HCT116 (cell line): ENCODE measurements at regions not wholly inside any gene's neighbourhood (a gene's known extent, or its start where the extent isn't known, plus 50 kb on each side); places are given as distances from the start of the nearest gene placed in this dataset.

Experiments
- ATAC-seq: fragments of 200-7000 bp; cut with Tn5 transposase; 2 replicates; pipeline ENCODE4 v1.9.1; 2020; ENCODE audit warnings: mild to moderate bottlenecking, moderate library complexity
- BruUV-seq: library from RNA; stranded (reverse); fragments of 400-500 nt; replicated peaks from 2 replicates; lab custom pipeline; 2021; lab: Mats Ljungman, UMichigan
- CTCF ChIA-PET: fragments of 300-600 bp; sonication (Branson Sonifier 250); formaldehyde crosslinking; loops from one replicate; lab custom pipeline; 2021; ENCODE audit warnings: antibody characterized with exemption; lab: Charles Lee
- POLR2A ChIA-PET: fragments of 300-600, 350-600 bp; sonication (Branson Sonifier 250); formaldehyde crosslinking; loops from one replicate; lab custom pipeline; 2021; ENCODE audit warnings: antibody characterized with exemption; lab: Charles Lee
- RAD21 ChIA-PET, 2 experiments: fragments of 300-600 bp; sonication (Branson Sonifier 250); formaldehyde crosslinking; loops; one replicate each; lab custom pipeline; 2023; ENCODE audit warnings: low total read pairs in 2 of 2; ENCODE audit not compliant: uncharacterized antibody in 2 of 2, unreplicated experiment in 2 of 2, low non-redundant PET in 1 of 2; lab: Charles Lee
- DNase-seq: peaks from one replicate; pipeline ENCODE4 v3.0.0-alpha.2; 2010; ENCODE audit warnings: low read depth, low spot score
- H2AFZ ChIP-seq: fragments of 200-600 bp; shearing (Covaris generic), sonication (generic); 2 replicates; pipeline ENCODE4 v1.6.1; 2017; ENCODE audit warnings: low read depth, mixed run types, mixed read lengths, antibody characterized with exemption, low read length; ENCODE audit not compliant: poor library complexity, severe bottlenecking
- H3K27ac ChIP-seq: 2 replicates; pipeline ENCODE4 v1.5.1; 2012; ENCODE audit warnings: low read depth, low read length
- H3K27me3 ChIP-seq: fragments of 200-600 bp; sonication (generic); 2 replicates; pipeline ENCODE4 v1.6.1; 2016; ENCODE audit warnings: mixed run types, low read length, mixed read lengths; ENCODE audit not compliant: insufficient read depth
- H3K36me3 ChIP-seq, 2 experiments: fragments of 200-500 bp in 1 of 2; fragments of 200-600 bp in 1 of 2; sonication (Bioruptor generic) in 1 of 2; sonication (generic) in 1 of 2; 2 replicates each; pipeline versions ENCODE4 v1.5.1 to v1.6.1; 2014 to 2016; ENCODE audit warnings: low read length in 2 of 2, inconsistent platforms in 1 of 2, mixed read lengths in 1 of 2, mixed run types in 1 of 2; ENCODE audit not compliant: insufficient read depth in 2 of 2, control insufficient read depth in 1 of 2
- H3K4me1 ChIP-seq, 2 experiments: fragments of 200-600 bp in 1 of 2; sonication (generic) in 1 of 2; 2 replicates each; pipeline versions ENCODE4 v1.5.1 to v1.6.1; 2012 to 2017; ENCODE audit warnings: low read length in 2 of 2, inconsistent platforms in 1 of 2, mild to moderate bottlenecking in 1 of 2, mixed read lengths in 1 of 2, mixed run types in 1 of 2, moderate library complexity in 1 of 2; ENCODE audit not compliant: insufficient read depth in 2 of 2, control insufficient read depth in 1 of 2
- H3K4me2 ChIP-seq: fragments of 200-600 bp; sonication (generic); 2 replicates; pipeline ENCODE4 v1.6.1; 2017; ENCODE audit warnings: mixed run types, low read length, mixed read lengths
- H3K4me3 ChIP-seq, 2 experiments: fragments of 200-600 bp in 1 of 2; sonication (generic) in 1 of 2; replicated peaks in 1 of 2; 2 replicates each; pipeline ENCODE4 v1.5.1; 2011 to 2016; ENCODE audit warnings: low read length in 2 of 2, control low read depth in 1 of 2, low read depth in 1 of 2, mild to moderate bottlenecking in 1 of 2, mixed read lengths in 1 of 2, mixed run types in 1 of 2
- H3K79me2 ChIP-seq: fragments of 200-600 bp; sonication (generic); 2 replicates; pipeline ENCODE4 v1.6.1; 2017; ENCODE audit warnings: mild to moderate bottlenecking, mixed run types, low read length, moderate library complexity, mixed read lengths; ENCODE audit not compliant: insufficient read depth
- H3K9ac ChIP-seq: fragments of 200-600 bp; sonication (generic); 2 replicates; pipeline ENCODE4 v1.6.1; 2016; ENCODE audit warnings: low read length, mixed read lengths
- H3K9me2 ChIP-seq: fragments of 200-600 bp; sonication (generic), shearing (Covaris generic); 2 replicates; pipeline ENCODE4 v1.6.1; 2017; ENCODE audit warnings: mixed run types, mild to moderate bottlenecking, moderate library complexity; ENCODE audit not compliant: insufficient read depth
- H3K9me3 ChIP-seq, 2 experiments: fragments of 200-500 bp in 1 of 2; fragments of 200-600 bp in 1 of 2; sonication (Bioruptor generic) in 1 of 2; sonication (generic) in 1 of 2; 2 replicates each; pipeline ENCODE4 v1.6.1; 2014 to 2017; ENCODE audit warnings: low read length in 2 of 2, mixed read lengths in 2 of 2, inconsistent platforms in 1 of 2, low read depth in 1 of 2, mild to moderate bottlenecking in 1 of 2, mixed run types in 1 of 2, moderate library complexity in 1 of 2; ENCODE audit not compliant: control insufficient read depth in 1 of 2, insufficient read depth in 1 of 2
- H4K20me1 ChIP-seq: fragments of 200-600 bp; sonication (generic), shearing (Covaris generic); 2 replicates; pipeline ENCODE4 v1.6.1; 2017; ENCODE audit warnings: mixed run types, mild to moderate bottlenecking, moderate library complexity; ENCODE audit not compliant: insufficient read depth
- CBX3 ChIP-seq: IDR thresholded peaks from 2 replicates; pipeline ENCODE4 v1.6.1; 2012; ENCODE audit warnings: low read depth
- CEBPB ChIP-seq: IDR thresholded peaks from 2 replicates; pipeline ENCODE4 v1.6.1; 2012; ENCODE audit warnings: low read depth
- EGR1 ChIP-seq: IDR thresholded peaks from 2 replicates; pipeline ENCODE4 v1.6.1; 2012; ENCODE audit warnings: low read depth
- ELF1 ChIP-seq: IDR thresholded peaks from 2 replicates; pipeline ENCODE4 v1.6.1; 2012; ENCODE audit warnings: low read depth, borderline replicate concordance
- EZH2phosphoT487 ChIP-seq: fragments of 200-600 bp; IDR thresholded peaks from 2 replicates; pipeline ENCODE4 v1.6.1; 2018; ENCODE audit warnings: antibody characterized with exemption, borderline replicate concordance
- FOSL1 ChIP-seq: IDR thresholded peaks from 2 replicates; pipeline ENCODE4 v1.6.1; 2012; ENCODE audit warnings: low read depth
- JUND ChIP-seq: IDR thresholded peaks from 2 replicates; pipeline ENCODE4 v1.6.1; 2012
- POLR2A ChIP-seq: IDR thresholded peaks from 2 replicates; pipeline ENCODE4 v1.7.0; 2011; ENCODE audit warnings: borderline replicate concordance; ENCODE audit not compliant: insufficient read depth, insufficient read length; ENCODE audit errors: extremely low read depth
- RAD21 ChIP-seq: IDR thresholded peaks from 2 replicates; pipeline ENCODE4 v1.6.1; 2012; ENCODE audit warnings: low read depth, mild to moderate bottlenecking
- SIN3A ChIP-seq: IDR thresholded peaks from 2 replicates; pipeline ENCODE4 v1.6.1; 2012; ENCODE audit warnings: low read depth
- SP1 ChIP-seq: IDR thresholded peaks from 2 replicates; pipeline ENCODE4 v1.6.1; 2012; ENCODE audit warnings: low read depth
- SRF ChIP-seq: IDR thresholded peaks from 2 replicates; pipeline ENCODE4 v1.6.1; 2012; ENCODE audit warnings: low read depth
- intact Hi-C: fragments of 100-400 bp; cut with micrococcal nuclease; formaldehyde crosslinking; loops from 2 replicates; pipeline ENCODE4 v1.10.0; 2022
- TF ChIP-seq, protein P1 (sequence below), 3 experiments: fragments of 200-600 bp in 1 of 3; sonication (generic) in 1 of 3; IDR thresholded peaks in 2 of 3; conservative IDR thresholded peaks in 1 of 3; 2 replicates each; pipeline ENCODE4 v1.5.1; 2012 to 2017; ENCODE audit warnings: low read depth in 2 of 3, low read length in 2 of 3, antibody characterized with exemption in 1 of 3, borderline replicate concordance in 1 of 3, control low read depth in 1 of 3, mild to moderate bottlenecking in 1 of 3, mixed read lengths in 1 of 3, mixed run types in 1 of 3, moderate library complexity in 1 of 3; ENCODE audit not compliant: insufficient read depth in 1 of 3
- TF ChIP-seq, protein P2 (sequence below): IDR thresholded peaks from 2 replicates; pipeline ENCODE4 v1.6.1; 2011; ENCODE audit warnings: mild to moderate bottlenecking, low read length, moderate library complexity; ENCODE audit not compliant: insufficient replicate concordance; ENCODE audit errors: extremely low read depth
- TF ChIP-seq, protein P3 (sequence below): IDR thresholded peaks from 2 replicates; pipeline ENCODE4 v1.6.1; 2012

DNA sequence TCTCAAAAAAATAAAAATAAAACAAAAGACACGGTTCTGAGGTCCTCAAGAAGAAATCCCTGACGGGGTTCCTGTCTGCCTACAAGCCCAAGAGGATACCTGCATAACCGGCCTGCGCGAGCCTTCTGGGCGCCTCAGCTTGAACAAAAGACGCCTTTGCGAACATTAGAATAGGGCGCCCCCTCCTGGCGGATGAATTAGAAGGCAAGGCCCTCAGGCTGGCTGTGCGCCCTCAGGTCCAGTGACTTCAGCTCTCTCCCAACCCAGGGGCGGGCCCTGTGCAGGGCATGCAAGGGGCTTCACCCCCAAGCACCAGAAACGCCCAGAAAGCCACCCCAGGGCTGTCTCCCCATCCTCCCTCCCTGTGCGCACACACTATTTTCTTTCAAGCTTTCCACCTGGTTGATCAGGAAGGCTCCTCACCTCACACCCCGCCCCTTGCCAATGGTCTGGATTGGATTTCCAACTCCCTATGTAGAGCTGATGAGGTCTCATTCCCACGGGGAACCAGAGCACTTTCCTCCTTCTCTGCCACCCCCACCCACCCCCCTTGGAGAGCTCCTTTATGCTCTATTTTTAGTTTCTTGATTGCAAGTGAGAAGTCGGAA lies 273.3 kb downstream of the BUD13 start:
- H3K4me3 ChIP-seq = no peak overlapping the region
- CTCF ChIA-PET = interaction anchor here (0.6 to 2.4 kb wide), 21 partner anchors 8 to 283 kb away, joined by 3 to 35 read pairs (median 5); no protein-coding TSS in a partner anchor
- H3K36me3 ChIP-seq = no peaks in the 10 kb centered on the region
- no peak overlapping the region for H2AFZ ChIP-seq
- no peaks in the 10 kb centered on the region for H3K4me1 ChIP-seq
- H3K4me2 ChIP-seq = no peak overlapping the region
- peaks cover 25% of the 10 kb centered on the region for H3K27me3 ChIP-seq
- intact Hi-C loops = loop anchor here (1.0 to 5.0 kb wide), 3 partner anchors 45 to 282 kb away; no protein-coding TSS in a partner anchor
- TF ChIP-seq SIN3A (no peak), RAD21 (peak; percentile 83)
- TF ChIP-seq, protein P1, sequence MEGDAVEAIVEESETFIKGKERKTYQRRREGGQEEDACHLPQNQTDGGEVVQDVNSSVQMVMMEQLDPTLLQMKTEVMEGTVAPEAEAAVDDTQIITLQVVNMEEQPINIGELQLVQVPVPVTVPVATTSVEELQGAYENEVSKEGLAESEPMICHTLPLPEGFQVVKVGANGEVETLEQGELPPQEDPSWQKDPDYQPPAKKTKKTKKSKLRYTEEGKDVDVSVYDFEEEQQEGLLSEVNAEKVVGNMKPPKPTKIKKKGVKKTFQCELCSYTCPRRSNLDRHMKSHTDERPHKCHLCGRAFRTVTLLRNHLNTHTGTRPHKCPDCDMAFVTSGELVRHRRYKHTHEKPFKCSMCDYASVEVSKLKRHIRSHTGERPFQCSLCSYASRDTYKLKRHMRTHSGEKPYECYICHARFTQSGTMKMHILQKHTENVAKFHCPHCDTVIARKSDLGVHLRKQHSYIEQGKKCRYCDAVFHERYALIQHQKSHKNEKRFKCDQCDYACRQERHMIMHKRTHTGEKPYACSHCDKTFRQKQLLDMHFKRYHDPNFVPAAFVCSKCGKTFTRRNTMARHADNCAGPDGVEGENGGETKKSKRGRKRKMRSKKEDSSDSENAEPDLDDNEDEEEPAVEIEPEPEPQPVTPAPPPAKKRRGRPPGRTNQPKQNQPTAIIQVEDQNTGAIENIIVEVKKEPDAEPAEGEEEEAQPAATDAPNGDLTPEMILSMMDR (IDR thresholded peaks at IDR 0.05 in 2 of 3, conservative IDR thresholded peaks at IDR 0.05 in 1 of 3; ENCODE audit: borderline replicate concordance in 1 of 3, insufficient read depth in 1 of 3, low read depth in 2 of 3, low read length in 2 of 3) = peak; percentile 71 to 84 (median 76)
- TF ChIP-seq, all 23 proteins: peak for 2
- no TSS peak for BruUV-seq
- Histone ChIP-seq H4K20me1 (no peaks in the 10 kb centered on the region), H3K27ac (no peak overlapping the region), H3K9me2 (no peaks in the 10 kb centered on the region), H3K9ac (no peak overlapping the region), H3K9me3 (no peaks in the 10 kb centered on the region), H3K79me2 (no peaks in the 10 kb centered on the region)
- ChIA-PET POLR2A (no interaction called here), RAD21 (interaction anchor here in 1 of 2 experiments (1.0 to 1.4 kb wide), 2 partner anchors 46 to 192 kb away, joined by 4 to 5 read pairs; no protein-coding TSS in a partner anchor)
- DNase-seq = peak; percentile 64
- peak; percentile 98 for ATAC-seq

DNA sequence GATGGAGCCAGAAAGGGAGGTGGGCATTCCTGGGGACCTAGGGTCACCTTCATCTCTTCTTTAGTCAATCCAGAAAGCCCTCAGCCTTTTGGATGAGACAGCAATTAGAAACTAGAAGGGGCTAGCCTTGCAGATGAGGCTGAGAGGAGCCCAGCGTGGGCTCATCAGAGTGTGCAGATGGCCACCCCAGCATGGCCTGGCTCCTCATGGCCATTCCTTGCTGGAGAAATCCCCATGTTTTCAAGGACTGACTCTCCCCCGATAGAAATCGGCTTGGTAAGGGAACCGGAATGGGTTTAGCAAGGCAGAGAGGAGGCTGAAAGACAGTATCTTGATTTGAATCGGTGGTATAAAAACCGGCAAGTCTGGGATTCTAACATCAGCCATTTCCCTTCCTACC lies 274.6 kb downstream of the BUD13 start:
- no TSS peak for BruUV-seq
- Histone ChIP-seq H3K79me2 (no peaks in the 10 kb centered on the region), H3K4me2 (no peak overlapping the region), H3K4me1 (no peaks in the 10 kb centered on the region), H3K27ac (no peak overlapping the region), H2AFZ (no peak overlapping the region), H3K9me2 (no peaks in the 10 kb centered on the region), H3K9ac (no peak overlapping the region), H4K20me1 (no peaks in the 10 kb centered on the region), H3K27me3 (peaks cover 30% of the 10 kb centered on the region), H3K4me3 (no peak overlapping the region), H3K9me3 (no peaks in the 10 kb centered on the region), H3K36me3 (no peaks in the 10 kb centered on the region)
- ChIA-PET POLR2A (no interaction called here), CTCF (interaction anchor here (1.6 to 2.4 kb wide), 3 partner anchors 12 to 144 kb away, joined by 6 to 35 read pairs (median 9); no protein-coding TSS in a partner anchor), RAD21 (no interaction called here)
- no peak for ATAC-seq
- no peak for DNase-seq
- intact Hi-C loops = loop anchor here (5.0 kb wide), 1 partner anchor 281 kb away; no protein-coding TSS in a partner anchor
- TF ChIP-seq, protein P2, sequence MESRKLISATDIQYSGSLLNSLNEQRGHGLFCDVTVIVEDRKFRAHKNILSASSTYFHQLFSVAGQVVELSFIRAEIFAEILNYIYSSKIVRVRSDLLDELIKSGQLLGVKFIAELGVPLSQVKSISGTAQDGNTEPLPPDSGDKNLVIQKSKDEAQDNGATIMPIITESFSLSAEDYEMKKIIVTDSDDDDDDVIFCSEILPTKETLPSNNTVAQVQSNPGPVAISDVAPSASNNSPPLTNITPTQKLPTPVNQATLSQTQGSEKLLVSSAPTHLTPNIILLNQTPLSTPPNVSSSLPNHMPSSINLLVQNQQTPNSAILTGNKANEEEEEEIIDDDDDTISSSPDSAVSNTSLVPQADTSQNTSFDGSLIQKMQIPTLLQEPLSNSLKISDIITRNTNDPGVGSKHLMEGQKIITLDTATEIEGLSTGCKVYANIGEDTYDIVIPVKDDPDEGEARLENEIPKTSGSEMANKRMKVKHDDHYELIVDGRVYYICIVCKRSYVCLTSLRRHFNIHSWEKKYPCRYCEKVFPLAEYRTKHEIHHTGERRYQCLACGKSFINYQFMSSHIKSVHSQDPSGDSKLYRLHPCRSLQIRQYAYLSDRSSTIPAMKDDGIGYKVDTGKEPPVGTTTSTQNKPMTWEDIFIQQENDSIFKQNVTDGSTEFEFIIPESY = no peak
- TF ChIP-seq ELF1 (no peak), SP1 (no peak), SRF (no peak), CEBPB (no peak), EZH2phosphoT487 (no peak), CBX3 (no peak), EGR1 (no peak), RAD21 (no peak), POLR2A (no peak), JUND (no peak), FOSL1 (no peak)
- TF ChIP-seq, protein P3, sequence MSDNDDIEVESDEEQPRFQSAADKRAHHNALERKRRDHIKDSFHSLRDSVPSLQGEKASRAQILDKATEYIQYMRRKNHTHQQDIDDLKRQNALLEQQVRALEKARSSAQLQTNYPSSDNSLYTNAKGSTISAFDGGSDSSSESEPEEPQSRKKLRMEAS = no peak
